ENCODE measurements at regions not wholly inside any gene's neighbourhood (a gene's known extent, or its start where the extent isn't known, plus 50 kb on each side); places are given as distances from the start of the nearest gene placed in this dataset.

DNA sequence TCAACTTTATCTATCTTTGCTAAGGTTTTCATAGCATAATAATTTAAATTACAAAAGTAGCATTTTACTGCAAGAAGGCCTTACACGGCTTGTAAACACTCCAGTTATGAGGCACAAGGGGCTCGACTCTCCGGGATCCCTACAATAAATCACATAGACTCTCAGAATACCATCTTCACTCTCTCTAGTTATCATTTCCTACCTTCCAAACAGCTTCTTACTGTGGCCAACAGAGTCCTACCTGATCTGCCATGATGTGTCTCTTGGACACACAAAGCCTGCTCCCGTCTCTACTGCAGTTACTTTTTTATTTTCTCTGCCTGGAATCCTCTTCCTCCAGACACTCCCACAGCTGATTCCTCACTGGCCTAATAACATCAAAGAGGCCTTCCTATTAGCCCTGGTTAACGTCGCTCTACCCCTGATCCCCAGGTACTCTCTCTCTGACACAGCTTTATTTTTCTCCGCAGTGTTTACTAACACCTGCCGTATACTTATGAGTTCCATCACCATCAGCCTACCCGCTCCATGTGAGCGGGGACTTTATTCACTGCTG lies 559.6 kb upstream of the DIPK2B start:
- no peak for DNase-seq
- in situ Hi-C loops (cut with HindIII; ENCODE audit: low pct_ligation_motif_present, low pct_unique_long_range_greater_than_20kb, low sequenced_read_pairs) = no loop called here

- in situ Hi-C loops (cut with HindIII; ENCODE audit: low pct_ligation_motif_present, low pct_unique_long_range_greater_than_20kb, low sequenced_read_pairs) = no loop called here
- DNase-seq = peak; percentile 44
Measured at GRCh38 chrX:45758738-45759397, 558.2 kb upstream of the DIPK2B start.

GRCh38 chrX:45758319-45758718 lies 557.6 kb upstream of the DIPK2B start:
- in situ Hi-C loops (cut with HindIII; ENCODE audit: low pct_ligation_motif_present, low pct_unique_long_range_greater_than_20kb, low sequenced_read_pairs) = no loop called here
- peak; percentile 80 for DNase-seq

- no peak for DNase-seq
- in situ Hi-C loops (cut with HindIII; ENCODE audit: low pct_ligation_motif_present, low pct_unique_long_range_greater_than_20kb, low sequenced_read_pairs) = no loop called here
Measured at GRCh38 chrX:45757272-45757671, 556.6 kb upstream of the DIPK2B start.

- in situ Hi-C loops (cut with HindIII; ENCODE audit: low pct_ligation_motif_present, low pct_unique_long_range_greater_than_20kb, low sequenced_read_pairs) = no loop called here
- no peak for DNase-seq
Measured at GRCh38 chrX:45756557-45756956, 555.9 kb upstream of the DIPK2B start.

DNA sequence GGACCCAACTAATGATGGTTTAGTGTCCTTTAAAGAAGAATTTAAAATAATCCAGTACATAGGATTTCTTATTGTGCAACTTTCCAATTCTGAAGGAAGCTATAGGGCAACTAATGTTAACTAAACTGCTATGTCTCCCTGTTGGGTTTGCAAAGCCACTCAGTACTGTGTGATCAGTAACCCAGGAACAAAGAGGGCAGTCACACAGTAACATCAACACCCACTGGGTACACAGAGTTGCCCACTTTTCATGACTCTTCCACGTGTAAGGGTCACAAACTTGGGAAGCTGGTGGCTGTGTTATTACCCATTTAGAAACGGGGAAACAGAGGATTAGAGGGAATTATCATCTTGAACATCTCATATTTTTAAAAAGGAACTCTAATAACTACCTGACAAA lies 555.0 kb upstream of the DIPK2B start:
- in situ Hi-C loops (cut with HindIII; ENCODE audit: low pct_ligation_motif_present, low pct_unique_long_range_greater_than_20kb, low sequenced_read_pairs) = no loop called here
- DNase-seq = no peak

DNA sequence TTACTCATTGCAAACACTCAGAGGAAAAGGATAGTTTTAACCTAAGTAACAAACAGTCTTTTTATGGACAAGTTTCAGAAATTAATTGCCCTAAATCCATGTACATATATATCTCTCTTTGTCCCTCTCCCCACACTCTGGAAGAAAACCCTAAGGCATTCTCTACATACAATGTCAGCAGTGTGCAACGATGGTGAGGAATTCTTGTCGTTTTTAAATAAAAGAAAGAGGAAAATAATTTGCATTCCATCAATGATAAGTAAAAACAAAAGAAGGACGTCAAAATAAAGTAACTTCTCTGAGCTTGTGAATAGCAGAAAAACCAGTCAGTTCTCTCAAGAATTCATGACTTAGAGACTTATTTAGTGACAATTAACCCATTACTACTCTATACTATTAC lies 550.5 kb upstream of the DIPK2B start:
- DNase-seq = no peak
- in situ Hi-C loops (cut with HindIII; ENCODE audit: low pct_ligation_motif_present, low pct_unique_long_range_greater_than_20kb, low sequenced_read_pairs) = no loop called here

GRCh38 chrX:45750639-45751038 lies 550.0 kb upstream of the DIPK2B start:
- in situ Hi-C loops (cut with HindIII; ENCODE audit: low pct_ligation_motif_present, low pct_unique_long_range_greater_than_20kb, low sequenced_read_pairs) = no loop called here
- no peak for DNase-seq

- in situ Hi-C loops (cut with HindIII; ENCODE audit: low pct_ligation_motif_present, low pct_unique_long_range_greater_than_20kb, low sequenced_read_pairs) = no loop called here
- DNase-seq = no peak
Measured at GRCh38 chrX:45749375-45749774, 548.7 kb upstream of the DIPK2B start.

DNA sequence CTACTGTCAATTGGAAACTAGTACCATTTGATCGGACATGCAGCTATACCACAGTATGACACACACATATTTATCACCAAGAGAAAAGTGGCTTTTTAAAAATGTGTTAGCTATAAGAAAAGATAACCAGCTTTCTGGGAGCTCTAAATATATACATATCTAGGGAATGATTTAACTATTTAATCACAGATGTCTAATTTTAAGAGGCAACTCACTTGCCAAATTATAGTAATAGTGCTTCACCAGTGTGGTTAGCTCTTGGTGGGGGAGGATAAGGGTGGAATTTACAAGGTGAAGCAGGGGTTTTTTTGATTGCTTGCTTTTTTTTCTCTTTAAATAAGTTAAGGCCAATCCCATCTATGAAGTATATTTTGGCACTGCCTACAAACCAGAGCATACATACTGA lies 547.7 kb upstream of the DIPK2B start:
- no peak for DNase-seq
- in situ Hi-C loops (cut with HindIII; ENCODE audit: low pct_ligation_motif_present, low pct_unique_long_range_greater_than_20kb, low sequenced_read_pairs) = no loop called here

- DNase-seq = no peak
- in situ Hi-C loops (cut with HindIII; ENCODE audit: low pct_ligation_motif_present, low pct_unique_long_range_greater_than_20kb, low sequenced_read_pairs) = no loop called here
Measured at GRCh38 chrX:45747905-45748304, 547.2 kb upstream of the DIPK2B start.

- no peak for DNase-seq
- in situ Hi-C loops (cut with HindIII; ENCODE audit: low pct_ligation_motif_present, low pct_unique_long_range_greater_than_20kb, low sequenced_read_pairs) = no loop called here
Measured at GRCh38 chrX:45745479-45745878, 544.8 kb upstream of the DIPK2B start.

DNA sequence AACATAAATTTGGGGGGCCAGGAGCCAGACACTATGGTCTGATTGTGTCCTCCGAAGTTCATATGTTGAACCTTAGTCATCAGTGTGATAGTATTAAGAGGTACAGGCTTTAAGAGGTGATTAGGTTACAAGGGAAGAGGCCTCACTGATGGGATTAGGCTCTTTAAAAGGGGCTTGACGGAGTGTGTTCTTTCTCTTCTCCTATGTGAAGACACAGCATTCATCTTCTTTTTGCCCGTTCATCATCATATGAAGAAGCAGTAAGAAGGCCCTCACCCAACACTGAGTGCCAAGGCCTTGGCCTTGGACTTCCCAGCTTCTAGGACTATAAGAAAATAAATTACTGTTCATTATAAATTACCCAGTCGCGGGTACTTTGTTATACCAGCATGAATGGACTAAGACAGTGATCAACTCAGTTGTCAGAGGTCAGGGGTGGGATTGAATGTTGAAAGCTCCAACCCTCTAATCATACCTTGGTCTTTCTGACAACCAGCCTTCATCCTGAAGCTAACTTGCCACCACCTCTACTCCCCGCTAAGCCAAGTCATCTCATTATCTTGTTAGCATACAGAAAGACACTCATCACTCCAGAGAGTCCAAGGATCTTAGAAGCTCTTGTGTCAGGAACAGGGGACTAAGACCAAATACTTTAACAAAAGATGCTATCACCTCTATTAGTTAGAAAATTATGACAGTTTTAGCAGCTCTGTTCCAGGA lies 543.4 kb upstream of the DIPK2B start:
- DNase-seq = no peak
- in situ Hi-C loops (cut with HindIII; ENCODE audit: low pct_ligation_motif_present, low pct_unique_long_range_greater_than_20kb, low sequenced_read_pairs) = no loop called here

DNA sequence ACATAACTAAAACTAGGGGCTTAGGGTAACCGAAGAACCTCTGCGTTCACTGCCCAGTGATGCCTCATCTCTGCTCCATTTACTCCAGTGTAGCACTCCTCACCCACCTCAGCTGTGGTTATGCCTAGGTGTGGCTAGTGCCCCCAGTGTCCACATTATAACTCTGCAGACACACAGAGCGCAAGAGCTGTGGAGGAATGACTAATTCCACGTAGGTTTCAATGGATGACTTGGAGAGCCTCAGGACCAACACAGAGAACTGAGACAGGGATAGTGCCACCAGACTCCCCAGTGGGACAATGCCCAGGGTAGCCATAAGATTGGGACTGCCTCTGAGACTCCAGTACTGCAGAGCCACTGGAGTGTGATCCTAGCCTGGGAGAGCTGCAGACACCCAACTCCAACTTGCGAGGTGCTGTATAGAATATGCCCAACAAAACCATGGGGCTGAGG lies 542.4 kb upstream of the DIPK2B start:
- peak; percentile 43 for DNase-seq
- in situ Hi-C loops (cut with HindIII; ENCODE audit: low pct_ligation_motif_present, low pct_unique_long_range_greater_than_20kb, low sequenced_read_pairs) = no loop called here

DNA sequence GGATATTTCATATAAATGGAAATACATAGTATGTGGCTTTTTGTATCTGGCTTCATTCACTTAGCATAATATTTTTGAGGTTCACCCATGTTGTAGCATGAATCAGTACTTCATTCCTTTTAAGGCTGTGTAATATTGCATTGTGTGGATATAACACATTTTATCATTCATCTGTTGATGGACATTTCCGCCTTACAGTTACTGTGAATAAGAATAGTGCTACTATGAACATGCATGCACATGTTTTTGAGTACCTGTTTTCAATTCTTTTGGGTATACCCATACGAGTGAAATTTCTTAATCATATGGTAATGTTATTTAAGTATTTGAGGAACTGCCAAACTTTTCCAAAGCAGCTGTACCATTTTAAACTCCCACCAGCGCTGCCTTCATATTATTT lies 539.6 kb upstream of the DIPK2B start:
- in situ Hi-C loops (cut with HindIII; ENCODE audit: low pct_ligation_motif_present, low pct_unique_long_range_greater_than_20kb, low sequenced_read_pairs) = no loop called here
- DNase-seq = no peak

GRCh38 chrX:45735571-45735970 lies 534.9 kb upstream of the DIPK2B start:
- in situ Hi-C loops (cut with HindIII; ENCODE audit: low pct_ligation_motif_present, low pct_unique_long_range_greater_than_20kb, low sequenced_read_pairs) = no loop called here
- no peak for DNase-seq

- in situ Hi-C loops (cut with HindIII; ENCODE audit: low pct_ligation_motif_present, low pct_unique_long_range_greater_than_20kb, low sequenced_read_pairs) = no loop called here
- DNase-seq = no peak
Measured at GRCh38 chrX:45731448-45731847, 530.8 kb upstream of the DIPK2B start.

- in situ Hi-C loops (cut with HindIII; ENCODE audit: low pct_ligation_motif_present, low pct_unique_long_range_greater_than_20kb, low sequenced_read_pairs) = no loop called here
- no peak for DNase-seq
Measured at GRCh38 chrX:45727761-45728160, 527.1 kb upstream of the DIPK2B start.

- in situ Hi-C loops (cut with HindIII; ENCODE audit: low pct_ligation_motif_present, low pct_unique_long_range_greater_than_20kb, low sequenced_read_pairs) = no loop called here
- DNase-seq = no peak
Measured at GRCh38 chrX:45722471-45722870, 521.8 kb upstream of the DIPK2B start.
